SK-N-SH (cell line): ENCODE measurements at regions not wholly inside any gene's neighbourhood (a gene's known extent, or its start where the extent isn't known, plus 50 kb on each side); places are given as distances from the start of the nearest gene placed in this dataset.

Experiments
- CTCF ChIA-PET: fragments of 300-600, 350-600 bp; formaldehyde crosslinking; extraction: SDS; loops from one replicate; lab custom pipeline; 2021; lab: Yijun Ruan, JAX
- POLR2A ChIA-PET: fragments of 350-600 bp; sonication (Branson Sonifier 250); formaldehyde crosslinking; extraction: SDS; loops from one replicate; lab custom pipeline; 2020; ENCODE audit warnings: antibody characterized with exemption, inconsistent platforms; lab: Yijun Ruan, JAX
- DNase-seq: peaks from one replicate; pipeline ENCODE4 v3.0.0; 2012
- H2AFZ ChIP-seq: fragments of 200-600 bp; sonication (generic); 2 replicates; pipeline ENCODE4 v1.8.1; 2016; ENCODE audit warnings: antibody characterized with exemption, mild to moderate bottlenecking, low read depth
- H3F3A ChIP-seq: fragments of 200-600 bp; sonication (generic); replicated peaks from 2 replicates; pipeline ENCODE3; 2016; ENCODE audit warnings: antibody characterized with exemption, mild to moderate bottlenecking; ENCODE audit not compliant: insufficient read depth
- H3K27ac ChIP-seq, 2 experiments: fragments of 200-500 bp in 1 of 2; fragments of 200-600 bp in 1 of 2; sonication (Bioruptor generic) in 1 of 2; sonication (generic), shearing (Covaris generic) in 1 of 2; 2 replicates each; pipeline versions ENCODE4 v1.5.1 to v1.6.1; 2014 to 2016; ENCODE audit warnings: low read depth in 2 of 2, inconsistent platforms in 1 of 2, low read length in 1 of 2, mild to moderate bottlenecking in 1 of 2, mixed read lengths in 1 of 2
- H3K27me3 ChIP-seq: fragments of 200-600 bp; sonication (generic), shearing (Covaris generic); 2 replicates; pipeline ENCODE4 v1.6.1; 2016; ENCODE audit warnings: mixed run types; ENCODE audit not compliant: insufficient read depth
- H3K36me3 ChIP-seq, 2 experiments: fragments of 200-500 bp in 1 of 2; fragments of 200-600 bp in 1 of 2; sonication (Bioruptor generic) in 1 of 2; sonication (generic) in 1 of 2; replicated peaks in 1 of 2; 2 replicates each; pipeline versions ENCODE3 to v1.5.1; 2014 to 2016; ENCODE audit warnings: low read length in 1 of 2, mild to moderate bottlenecking in 1 of 2; ENCODE audit not compliant: insufficient read depth in 2 of 2, control insufficient read depth in 1 of 2
- H3K4me1 ChIP-seq, 2 experiments: fragments of 200-500 bp in 1 of 2; fragments of 200-600 bp in 1 of 2; sonication (Bioruptor generic) in 1 of 2; sonication (generic), shearing (Covaris generic) in 1 of 2; 2 replicates each; pipeline versions ENCODE4 v1.5.1 to v1.6.1; 2014 to 2016; ENCODE audit warnings: low read depth in 1 of 2, low read length in 1 of 2, mixed run types in 1 of 2; ENCODE audit not compliant: insufficient read depth in 2 of 2, control insufficient read depth in 1 of 2
- H3K4me2 ChIP-seq: fragments of 200-600 bp; sonication (generic), shearing (Covaris generic); 2 replicates; pipeline ENCODE4 v1.6.1; 2017; ENCODE audit warnings: mixed run types
- H3K4me3 ChIP-seq, 2 experiments: fragments of 200-500 bp in 1 of 2; fragments of 200-600 bp in 1 of 2; sonication (Bioruptor generic) in 1 of 2; sonication (generic), shearing (Covaris generic) in 1 of 2; 2 replicates each; pipeline versions ENCODE4 v1.5.1 to v1.8.1; 2014 to 2016; ENCODE audit warnings: low read depth in 2 of 2, inconsistent platforms in 1 of 2, low read length in 1 of 2, mild to moderate bottlenecking in 1 of 2, mixed read lengths in 1 of 2, moderate library complexity in 1 of 2
- H3K79me2 ChIP-seq: fragments of 200-600 bp; sonication (generic); 2 replicates; pipeline ENCODE4 v1.8.1; 2017; ENCODE audit warnings: mild to moderate bottlenecking; ENCODE audit not compliant: insufficient read depth
- H3K9ac ChIP-seq: fragments of 200-600 bp; sonication (generic); 2 replicates; pipeline ENCODE4 v1.6.1; 2017; ENCODE audit warnings: mixed run types
- H3K9me2 ChIP-seq: fragments of 200-600 bp; sonication (generic); 2 replicates; pipeline ENCODE4 v1.6.1; 2017; ENCODE audit warnings: mixed run types
- H3K9me3 ChIP-seq: fragments of 200-600 bp; sonication (generic); 2 replicates; pipeline ENCODE4 v1.6.1; 2017; ENCODE audit warnings: mixed run types, mild to moderate bottlenecking, moderate library complexity
- H4K20me1 ChIP-seq: fragments of 200-600 bp; sonication (generic); 2 replicates; pipeline ENCODE4 v1.6.1; 2017; ENCODE audit warnings: mild to moderate bottlenecking, mixed run types; ENCODE audit not compliant: insufficient read depth
- CTCF ChIP-seq: fragments of 200-600 bp; sonication (generic); IDR thresholded peaks from 2 replicates; pipeline ENCODE4 v1.6.1; 2017; ENCODE audit warnings: antibody characterized with exemption, mild to moderate bottlenecking, moderate library complexity
- EZH2phosphoT487 ChIP-seq: fragments of 200-600 bp; sonication (generic); IDR thresholded peaks from 2 replicates; pipeline ENCODE4 v1.6.1; 2017; ENCODE audit warnings: low read depth, mixed run types, mild to moderate bottlenecking, antibody characterized with exemption, moderate library complexity, borderline replicate concordance
- FOSL2 ChIP-seq: IDR thresholded peaks from 2 replicates; pipeline ENCODE4 v1.4.0; 2012; ENCODE audit warnings: low read depth, mild to moderate bottlenecking, moderate library complexity, borderline replicate concordance
- FOXJ3 ChIP-seq: sonication (generic); formaldehyde crosslinking; IDR thresholded peaks from 2 replicates; pipeline ENCODE4 v1.5.1; 2020; ENCODE audit warnings: mild to moderate bottlenecking, missing genetic modification reagents
- FOXM1 ChIP-seq: IDR thresholded peaks from 2 replicates; pipeline ENCODE4 v1.4.0; 2012; ENCODE audit warnings: low read depth, mild to moderate bottlenecking
- GATA2 ChIP-seq: sonication (generic); formaldehyde crosslinking; IDR thresholded peaks from 2 replicates; pipeline ENCODE4 v1.5.0; 2020; ENCODE audit warnings: mild to moderate bottlenecking, missing genetic modification reagents
- IRF3 ChIP-seq: fragments of 150-350 bp; IDR thresholded peaks from 2 replicates; pipeline ENCODE4 v1.6.1; 2016; ENCODE audit warnings: mild to moderate bottlenecking, low read depth, low read length
- JUND ChIP-seq: IDR thresholded peaks from 2 replicates; pipeline ENCODE4 v1.4.0; 2012
- MEF2A ChIP-seq: IDR thresholded peaks from 2 replicates; pipeline ENCODE4 v1.4.0; 2012; ENCODE audit warnings: low read depth, borderline replicate concordance
- MXI1 ChIP-seq: IDR thresholded peaks from 2 replicates; pipeline ENCODE4 v1.6.1; 2012; ENCODE audit warnings: mild to moderate bottlenecking, low read depth, low read length, improper control_type of control experiment
- NFIC ChIP-seq: IDR thresholded peaks from 2 replicates; pipeline ENCODE4 v1.4.0; 2012; ENCODE audit warnings: borderline replicate concordance
- NRF1 ChIP-seq: IDR thresholded peaks from 2 replicates; pipeline ENCODE4 v1.6.1; 2012; ENCODE audit warnings: low read depth, mild to moderate bottlenecking, low read length
- RAD21 ChIP-seq: IDR thresholded peaks from 2 replicates; pipeline ENCODE4 v1.6.1; 2012; ENCODE audit warnings: mild to moderate bottlenecking, low read length
- RXRA ChIP-seq: IDR thresholded peaks from 2 replicates; pipeline ENCODE4 v1.4.0; 2012; ENCODE audit warnings: low read depth, mild to moderate bottlenecking, borderline replicate concordance
- TAF1 ChIP-seq: IDR thresholded peaks from 2 replicates; pipeline ENCODE4 v1.6.1; 2012; ENCODE audit warnings: low read depth, mild to moderate bottlenecking, low read length, moderate library complexity, borderline replicate concordance
- TEAD4 ChIP-seq: IDR thresholded peaks from 2 replicates; pipeline ENCODE4 v1.4.0; 2012; ENCODE audit warnings: mild to moderate bottlenecking, borderline replicate concordance; ENCODE audit not compliant: insufficient read depth
- USF2 ChIP-seq: fragments of 150-350 bp; IDR thresholded peaks from 2 replicates; pipeline ENCODE4 v1.6.1; 2017; ENCODE audit warnings: antibody characterized with exemption, low read length, low read depth, borderline replicate concordance
- YY1 ChIP-seq: IDR thresholded peaks from 2 replicates; pipeline ENCODE4 v1.4.0; 2012; ENCODE audit warnings: low read depth, mild to moderate bottlenecking
- ZBTB33 ChIP-seq: IDR thresholded peaks from 2 replicates; pipeline ENCODE4 v1.4.0; 2012; ENCODE audit warnings: low read depth, borderline replicate concordance
- WGBS: methylation state at CpG from one replicate; pipeline ENCODE4 v1.1.6; 2017; ENCODE audit warnings: low lambda C conversion rate; 5-methylcytosine and 5-hydroxymethylcytosine counted together

GRCh38 chr7:93758631-93759030 lies 131.9 kb downstream of the TFPI2 start:
- TF ChIP-seq YY1 (no peak), EZH2phosphoT487 (no peak), USF2 (no peak), FOSL2 (no peak), JUND (no peak), MXI1 (no peak), FOXJ3 (no peak), TAF1 (no peak), RAD21 (no peak), FOXM1 (no peak), GATA2 (CRISPR knock-in tag) (no peak), NRF1 (no peak)
- TF ChIP-seq, all 33 proteins: peak for 0
- H3K9ac ChIP-seq = no peak overlapping the region
- CTCF ChIA-PET = no interaction called here

GRCh38 chr7:93757426-93757825 lies 133.1 kb downstream of the TFPI2 start:
- ChIA-PET POLR2A (no interaction called here), CTCF (no interaction called here)
- no peaks in the 10 kb centered on the region for H3K27me3 ChIP-seq
- H3K36me3 ChIP-seq = no peaks in the 10 kb centered on the region
- H3K4me2 ChIP-seq = no peak overlapping the region
- no peak overlapping the region for H3K27ac ChIP-seq
- H3F3A ChIP-seq = no peaks in the 10 kb centered on the region
- no peaks in the 10 kb centered on the region for H4K20me1 ChIP-seq
- no peak overlapping the region for H3K4me3 ChIP-seq
- no peaks in the 10 kb centered on the region for H3K9me2 ChIP-seq
- no peak overlapping the region for H3K9ac ChIP-seq
- H3K4me1 ChIP-seq = no peaks in the 10 kb centered on the region
- 79% methylated on average over 2 of the region's 2 CpGs for WGBS
- DNase-seq = no peak
- no peaks in the 10 kb centered on the region for H3K79me2 ChIP-seq
- no peaks in the 10 kb centered on the region for H3K9me3 ChIP-seq
- no peak overlapping the region for H2AFZ ChIP-seq
- TF ChIP-seq MEF2A = no peak
- 0 out of 2 replicates have a peak, but pooled peaks have one; percentile 8 for TF ChIP-seq NFIC

More at GRCh38 chr7:93758631-93759030, 131.9 kb downstream of the TFPI2 start:
- no peaks in the 10 kb centered on the region for H3K9me2 ChIP-seq
- POLR2A ChIA-PET = no interaction called here
- H3K79me2 ChIP-seq = no peaks in the 10 kb centered on the region
- no peak overlapping the region for H3K4me3 ChIP-seq
- no peak overlapping the region for H3K27ac ChIP-seq
- H2AFZ ChIP-seq = no peak overlapping the region
- H3K4me1 ChIP-seq = no peaks in the 10 kb centered on the region
- no peak for DNase-seq
- no peaks in the 10 kb centered on the region for H4K20me1 ChIP-seq
- H3F3A ChIP-seq = no peaks in the 10 kb centered on the region
- H3K4me2 ChIP-seq = no peak overlapping the region
- H3K36me3 ChIP-seq = no peaks in the 10 kb centered on the region
- H3K9me3 ChIP-seq = no peaks in the 10 kb centered on the region
- H3K27me3 ChIP-seq = no peaks in the 10 kb centered on the region

GRCh38 chr7:93756890-93757289 lies 133.7 kb downstream of the TFPI2 start:
- Histone ChIP-seq H3K4me2 (no peak overlapping the region), H4K20me1 (no peaks in the 10 kb centered on the region), H2AFZ (no peak overlapping the region), H3K9me3 (no peaks in the 10 kb centered on the region), H3K4me3 (no peak overlapping the region), H3K79me2 (no peaks in the 10 kb centered on the region), H3K9me2 (no peaks in the 10 kb centered on the region), H3K36me3 (no peaks in the 10 kb centered on the region), H3K9ac (no peak overlapping the region), H3K27me3 (no peaks in the 10 kb centered on the region), H3F3A (no peaks in the 10 kb centered on the region), H3K27ac (no peak overlapping the region), H3K4me1 (no peaks in the 10 kb centered on the region)
- CTCF ChIA-PET = interaction anchor here (0.6 to 1.1 kb wide), 2 partner anchors 105 to 107 kb away, joined by 3 read pairs; no protein-coding TSS in a partner anchor
- no peak for DNase-seq
- POLR2A ChIA-PET = no interaction called here
- 91% methylated on average over 2 of the region's 2 CpGs for WGBS
- no peak for TF ChIP-seq RXRA
- no peak for TF ChIP-seq TEAD4
- TF ChIP-seq IRF3 = no peak
- TF ChIP-seq NRF1 = no peak
- no peak for TF ChIP-seq CTCF
- no peak for TF ChIP-seq YY1
- TF ChIP-seq ZBTB33 = no peak
